Subcutaneous abdominal adipose tissue (tissue), 5 donors: ENCODE measurements at regions not wholly inside any gene's neighbourhood (a gene's known extent, or its start where the extent isn't known, plus 50 kb on each side); places are given as distances from the start of the nearest gene placed in this dataset.

Experiments
- H3K27ac ChIP-seq: one replicate; pipeline ENCODE4 v1.7.0; 2013; ENCODE audit warnings: low read depth, mild to moderate bottlenecking, inconsistent platforms, low read length, moderate library complexity
- H3K27me3 ChIP-seq, 5 donors: one replicate each; pipeline ENCODE4 v1.7.0; 2013; ENCODE audit warnings: low read length in 5 of 5, inconsistent platforms in 1 of 5; ENCODE audit not compliant: control insufficient read depth in 5 of 5, insufficient read depth in 4 of 5
- H3K36me3 ChIP-seq, 5 donors: one replicate each; pipeline ENCODE4 v1.7.0; 2013; ENCODE audit warnings: low read length in 5 of 5; ENCODE audit not compliant: control insufficient read depth in 5 of 5, insufficient read depth in 5 of 5
- H3K4me1 ChIP-seq, 5 donors: one replicate each; pipeline ENCODE4 v1.7.0; 2013; ENCODE audit warnings: low read length in 5 of 5, mild to moderate bottlenecking in 3 of 5, moderate library complexity in 1 of 5; ENCODE audit not compliant: control insufficient read depth in 5 of 5, insufficient read depth in 5 of 5
- H3K4me3 ChIP-seq, 5 donors: one replicate each; pipeline ENCODE4 v1.7.0; 2013; ENCODE audit warnings: low read length in 5 of 5, low read depth in 1 of 5
- H3K9ac ChIP-seq, 5 donors: one replicate each; pipeline ENCODE4 v1.7.0; 2013; ENCODE audit warnings: low read length in 5 of 5, mild to moderate bottlenecking in 4 of 5, moderate library complexity in 3 of 5
- H3K9me3 ChIP-seq, 5 donors: one replicate each; pipeline ENCODE4 v1.7.0; 2013; ENCODE audit warnings: low read length in 5 of 5; ENCODE audit not compliant: control insufficient read depth in 5 of 5
- donor health status: healthy.
- donor health status: healthy.
- donor health status: healthy.
- donor health status: healthy.
- donor health status: healthy.

DNA sequence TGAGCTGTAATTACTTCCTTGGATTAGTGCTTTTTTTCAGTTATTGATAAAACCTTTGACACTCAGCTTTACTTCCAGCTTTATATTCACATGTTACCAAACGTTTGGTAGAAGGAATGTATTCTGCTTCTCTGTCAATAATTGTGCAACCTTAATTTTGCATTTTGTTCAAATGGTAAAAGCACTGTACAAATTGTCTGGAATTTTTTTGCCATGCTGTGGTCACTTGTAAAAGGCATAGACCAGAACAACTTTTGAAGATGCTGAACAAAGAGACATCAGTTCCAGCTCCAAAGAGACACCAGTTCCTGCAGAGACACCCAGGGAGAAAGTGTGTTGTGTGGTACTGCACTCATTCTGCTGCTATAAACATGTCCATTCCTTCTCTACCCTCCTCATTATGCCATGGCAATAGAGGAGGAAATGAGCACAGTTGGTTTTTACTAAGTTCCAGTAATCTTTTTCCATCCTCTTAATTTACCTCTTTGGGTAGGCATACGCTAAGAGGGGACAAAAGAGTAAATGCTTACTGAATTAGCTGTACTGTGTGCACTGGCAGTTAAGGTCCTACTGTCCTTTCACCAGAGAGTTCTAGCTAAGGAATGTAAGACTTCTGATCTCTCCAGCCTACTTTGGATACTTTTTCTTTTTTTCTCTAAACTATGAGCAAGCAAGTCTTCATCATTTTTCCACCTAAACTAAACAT, 387.4 kb downstream of the FGF10 start:
- H3K27ac ChIP-seq: no peak overlapping the region

DNA sequence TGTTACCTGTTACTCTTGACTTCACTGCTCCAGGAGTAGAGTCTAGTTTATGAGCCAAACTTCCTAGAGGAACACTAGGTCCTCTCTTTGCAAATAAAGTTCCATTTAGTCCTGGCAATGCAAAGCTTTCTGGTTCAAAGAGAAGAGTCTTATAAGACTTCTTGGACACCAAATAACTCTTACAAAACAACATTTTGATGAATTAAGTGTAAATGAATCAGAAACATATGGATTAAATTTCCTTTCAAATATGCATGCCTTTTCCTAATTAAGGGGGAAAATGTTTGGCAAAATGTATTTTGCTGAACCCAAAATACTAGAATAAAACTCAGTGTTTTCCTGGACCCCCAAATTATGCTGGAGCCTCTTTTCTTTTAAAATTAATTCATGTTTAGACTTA, 388.0 kb downstream of the FGF10 start:
- no peaks in the 10 kb centered on the region for H3K27me3 ChIP-seq
- H3K4me3 ChIP-seq: no peak overlapping the region
- no peak overlapping the region for H3K9ac ChIP-seq
- H3K27ac ChIP-seq: no peak overlapping the region
- H3K36me3 ChIP-seq: no peaks in the 10 kb centered on the region
- H3K4me1 ChIP-seq: peaks cover 0 to 16% (median 6%) of the 10 kb centered on the region in 5 donors
- no peaks in the 10 kb centered on the region for H3K9me3 ChIP-seq

More for the DNA sequence above, 387.4 kb downstream of the FGF10 start:
- peaks cover 0 to 16% (median 6%) of the 10 kb centered on the region in 5 donors for H3K4me1 ChIP-seq
- no peaks in the 10 kb centered on the region for H3K9me3 ChIP-seq
- H3K36me3 ChIP-seq: no peaks in the 10 kb centered on the region
- no peak overlapping the region for H3K4me3 ChIP-seq
- no peaks in the 10 kb centered on the region for H3K27me3 ChIP-seq
- H3K9ac ChIP-seq: no peak overlapping the region

DNA sequence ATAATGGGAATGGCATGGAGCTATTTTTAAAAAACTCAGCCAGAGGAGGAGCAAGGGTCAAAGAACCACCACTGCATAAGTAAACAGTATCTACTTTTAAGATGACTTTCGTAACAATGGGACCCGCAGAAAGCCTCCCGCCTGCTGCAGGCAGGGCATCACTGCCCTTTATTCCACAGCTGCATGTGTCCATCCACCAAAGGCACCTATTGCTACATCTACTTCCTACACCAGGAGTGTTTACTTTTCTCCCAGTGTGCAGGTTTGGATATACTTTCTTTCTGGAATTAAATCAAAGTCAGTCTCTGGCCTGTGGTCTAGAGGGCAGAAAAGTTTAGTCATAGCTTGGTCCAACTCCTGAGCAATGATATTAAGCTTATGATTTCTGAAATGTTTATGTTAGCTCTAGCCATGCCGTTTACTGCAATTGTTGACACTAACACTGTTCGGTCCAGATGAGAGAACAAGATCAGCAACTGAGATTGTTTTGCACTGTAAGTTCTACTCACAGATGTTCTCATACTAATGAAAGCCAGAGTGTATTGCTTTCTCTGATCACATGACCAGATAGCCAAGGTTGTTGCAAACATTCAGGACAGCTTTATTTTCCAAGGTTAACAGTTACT, 391.5 kb downstream of the FGF10 start:
- Histone ChIP-seq H3K4me1 (peaks cover 0 to 16% (median 6%) of the 10 kb centered on the region in 5 donors), H3K4me3 (no peak overlapping the region), H3K36me3 (no peaks in the 10 kb centered on the region), H3K9ac (no peak overlapping the region), H3K9me3 (no peaks in the 10 kb centered on the region), H3K27me3 (no peaks in the 10 kb centered on the region), H3K27ac (no peak overlapping the region)

DNA sequence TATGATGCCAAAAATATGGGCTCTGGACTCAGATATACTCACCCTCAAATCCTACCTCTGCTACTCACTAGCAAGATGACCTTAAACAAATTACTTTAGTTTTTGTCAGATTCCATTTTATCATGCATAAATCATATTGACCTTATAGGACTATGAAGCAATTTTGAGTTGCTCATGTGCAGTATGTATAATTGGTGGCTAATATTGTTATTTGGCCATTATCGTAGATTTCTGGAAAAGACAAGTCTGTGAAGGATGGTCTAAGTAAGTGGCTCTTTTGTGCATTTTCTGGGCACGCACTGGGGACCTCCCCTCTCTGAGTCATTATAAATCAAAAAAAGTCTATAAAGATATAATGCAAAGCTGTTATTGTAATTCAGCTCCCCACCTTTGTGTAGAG, 393.0 kb downstream of the FGF10 start:
- Histone ChIP-seq H3K4me1 (peaks cover 0 to 16% (median 6%) of the 10 kb centered on the region in 5 donors), H3K27me3 (no peaks in the 10 kb centered on the region), H3K9ac (no peak overlapping the region), H3K36me3 (no peaks in the 10 kb centered on the region), H3K27ac (no peak overlapping the region), H3K4me3 (no peak overlapping the region), H3K9me3 (no peaks in the 10 kb centered on the region)

DNA sequence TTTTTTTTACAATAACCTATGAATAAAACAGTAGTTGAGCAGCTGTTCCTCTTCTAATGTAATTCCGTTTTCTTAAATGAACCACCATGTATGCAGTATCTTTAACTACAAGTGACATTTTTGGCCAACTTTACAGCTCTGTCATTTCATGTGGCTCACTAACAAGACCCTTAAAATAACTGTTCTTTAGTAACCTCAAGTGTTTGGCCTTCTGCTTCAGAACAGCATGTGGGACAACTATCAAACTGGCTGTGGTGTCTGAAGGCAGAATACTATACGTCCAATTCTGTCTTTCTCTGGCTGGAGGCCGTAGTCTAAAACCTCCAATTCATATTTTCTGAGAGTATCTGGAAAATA, 391.4 kb downstream of the NNT start:
- Histone ChIP-seq H3K4me1 (peaks cover 0 to 14% (median 6%) of the 10 kb centered on the region in 5 donors), H3K27me3 (no peaks in the 10 kb centered on the region), H3K9me3 (no peaks in the 10 kb centered on the region), H3K9ac (no peak overlapping the region), H3K4me3 (no peak overlapping the region), H3K36me3 (no peaks in the 10 kb centered on the region), H3K27ac (no peak overlapping the region)

DNA sequence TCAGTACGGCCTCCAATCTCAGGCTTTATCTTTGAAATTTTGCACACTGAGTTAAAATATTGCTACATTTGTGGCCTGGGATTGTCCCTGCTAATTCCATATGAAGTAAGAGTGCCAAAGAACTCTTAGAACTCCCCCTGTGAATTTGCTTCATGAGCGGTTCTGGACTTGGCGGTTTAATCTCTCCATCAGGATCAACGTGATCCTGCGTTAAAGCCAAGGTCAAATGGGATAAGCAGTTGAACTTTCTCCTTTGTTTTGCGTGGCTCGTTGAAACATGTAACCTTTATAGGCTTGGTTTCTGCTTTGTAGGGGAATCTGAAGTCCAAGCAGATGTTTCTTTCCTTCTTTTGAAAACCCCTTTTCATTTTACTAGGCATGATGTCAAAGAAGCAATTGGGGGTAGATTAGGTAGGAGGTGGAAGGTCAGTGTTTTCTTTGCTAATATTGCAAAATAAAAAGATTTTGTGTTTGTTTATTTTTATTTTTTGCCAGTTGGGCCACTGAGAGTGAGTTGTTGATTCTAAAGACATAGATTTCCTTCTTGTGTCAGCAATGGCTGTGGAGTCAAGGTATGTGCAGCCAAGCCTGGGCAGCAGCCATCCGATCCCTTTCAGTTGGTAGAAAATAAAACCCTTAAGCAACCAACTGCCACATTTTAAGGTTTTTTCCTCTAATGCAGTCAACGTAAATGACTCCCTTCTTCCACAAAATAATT, 390.8 kb downstream of the NNT start:
- Histone ChIP-seq H3K9ac (no peak overlapping the region), H3K4me1 (peaks cover 0 to 14% (median 6%) of the 10 kb centered on the region in 5 donors), H3K9me3 (no peaks in the 10 kb centered on the region), H3K4me3 (no peak overlapping the region), H3K27ac (no peak overlapping the region), H3K27me3 (no peaks in the 10 kb centered on the region), H3K36me3 (no peaks in the 10 kb centered on the region)

DNA sequence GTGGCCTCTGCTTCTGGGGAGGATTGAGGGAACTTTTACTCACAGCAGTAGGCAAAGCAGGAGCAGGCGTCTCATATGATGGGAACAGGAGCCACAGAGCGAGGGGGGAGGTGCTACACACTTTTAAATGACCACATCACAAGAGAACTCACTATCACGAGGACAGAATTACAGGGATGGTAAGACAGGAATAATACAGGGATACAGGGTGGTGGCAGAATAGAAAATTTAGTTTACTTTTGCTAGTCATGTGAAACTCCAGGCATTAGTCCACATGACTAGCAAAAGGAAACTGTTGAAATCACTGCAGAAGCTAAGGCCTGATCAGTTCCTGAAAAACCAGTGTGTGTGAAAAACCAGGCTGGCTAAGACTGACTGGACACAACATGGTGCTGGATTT, 382.4 kb downstream of the NNT start:
- Histone ChIP-seq H3K4me3 (no peak overlapping the region), H3K27me3 (no peaks in the 10 kb centered on the region)

DNA sequence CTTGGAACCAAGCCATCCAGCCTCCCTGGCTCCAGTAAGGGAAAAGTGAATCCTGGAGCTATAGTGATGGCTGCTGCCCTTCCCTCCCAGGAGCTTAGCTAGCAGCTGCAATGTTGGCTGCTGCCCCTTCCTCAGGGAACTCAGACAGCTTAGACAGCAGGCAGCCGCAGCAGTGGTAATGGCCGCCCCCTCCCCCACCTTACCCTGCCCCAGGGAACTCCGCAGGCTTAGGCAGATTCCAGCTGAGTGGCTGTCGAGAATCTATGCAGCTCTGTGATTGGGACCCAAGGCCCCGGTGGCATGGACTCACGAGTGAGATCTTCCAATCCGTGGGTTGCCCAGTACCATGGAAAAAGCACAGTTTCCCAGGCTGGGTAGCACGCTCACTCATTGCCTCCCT, 378.6 kb downstream of the NNT start:
- peaks cover 0 to 8% (median 0%) of the 10 kb centered on the region in 5 donors for H3K9me3 ChIP-seq
- H3K36me3 ChIP-seq: no peaks in the 10 kb centered on the region
- no peak overlapping the region for H3K9ac ChIP-seq
- no peaks in the 10 kb centered on the region for H3K4me1 ChIP-seq
- no peak overlapping the region for H3K4me3 ChIP-seq
- no peak overlapping the region for H3K27ac ChIP-seq
- H3K27me3 ChIP-seq: no peaks in the 10 kb centered on the region

More for the DNA sequence above, 382.4 kb downstream of the NNT start:
- Histone ChIP-seq H3K9ac (no peak overlapping the region), H3K27ac (no peak overlapping the region), H3K4me1 (no peaks in the 10 kb centered on the region), H3K36me3 (no peaks in the 10 kb centered on the region), H3K9me3 (no peaks in the 10 kb centered on the region)

DNA sequence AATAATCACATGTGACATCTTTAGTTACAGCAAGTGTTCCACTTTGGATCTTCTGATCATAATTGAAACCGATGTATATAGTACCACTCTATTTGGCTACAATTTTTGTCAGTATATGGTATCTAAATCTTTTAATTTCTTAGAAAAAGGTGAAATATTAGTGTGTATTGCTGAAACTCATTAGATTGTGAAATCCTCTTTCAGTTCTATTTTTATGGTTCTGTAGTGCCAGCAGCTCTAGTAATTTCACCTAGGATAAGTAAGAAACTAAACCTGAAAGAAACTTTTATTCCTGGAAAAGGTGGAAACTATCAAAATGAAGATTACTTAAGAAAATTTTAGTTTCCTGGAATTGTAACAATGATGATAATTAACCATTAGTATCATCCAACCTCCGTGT, 370.9 kb downstream of the NNT start:
- Histone ChIP-seq H3K27me3 (no peaks in the 10 kb centered on the region), H3K4me3 (no peak overlapping the region), H3K36me3 (no peaks in the 10 kb centered on the region)

DNA sequence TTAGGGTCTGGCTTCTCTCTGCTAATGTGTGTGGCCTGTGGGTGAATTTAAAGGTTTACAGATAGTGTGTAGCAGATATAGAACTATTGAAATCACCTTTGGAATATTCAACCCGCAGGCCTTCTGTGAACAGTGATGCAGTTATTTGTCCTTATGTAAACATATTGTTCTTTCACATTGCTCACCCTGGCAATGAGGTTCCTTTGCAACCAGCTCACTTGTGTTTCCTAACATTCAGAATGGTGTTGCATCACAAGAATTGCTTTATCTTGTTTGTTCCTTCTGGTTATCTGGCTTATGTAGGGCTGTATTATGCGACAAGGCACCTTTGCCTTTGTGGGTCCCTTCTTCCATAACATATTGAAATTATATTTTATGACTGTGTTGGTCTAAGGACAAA, 370.3 kb downstream of the NNT start:
- Histone ChIP-seq H3K9ac (no peak overlapping the region), H3K9me3 (peaks cover 0 to 7% (median 4%) of the 10 kb centered on the region in 5 donors), H3K27ac (no peak overlapping the region), H3K27me3 (no peaks in the 10 kb centered on the region), H3K36me3 (no peaks in the 10 kb centered on the region), H3K4me1 (peaks cover 0 to 12% (median 0%) of the 10 kb centered on the region in 5 donors), H3K4me3 (no peak overlapping the region)

More for the DNA sequence above, 370.9 kb downstream of the NNT start:
- Histone ChIP-seq H3K27ac (no peak overlapping the region), H3K9ac (no peak overlapping the region), H3K9me3 (peaks cover 0 to 10% (median 4%) of the 10 kb centered on the region in 5 donors), H3K4me1 (peaks cover 0 to 12% (median 0%) of the 10 kb centered on the region in 5 donors)
